A673 (cell line): ENCODE measurements at regions not wholly inside any gene's neighbourhood (a gene's known extent, or its start where the extent isn't known, plus 50 kb on each side); places are given as distances from the start of the nearest gene placed in this dataset.

Experiments used
- CTCF ChIP-seq: fragments of 300-800, 200-600 bp; sonication (generic); conservative IDR thresholded peaks from 2 replicates; pipeline ENCODE4 v1.5.1; 2017; ENCODE audit warnings: low read depth, mild to moderate bottlenecking, antibody characterized with exemption, low read length, moderate library complexity, mixed read lengths
- EZH2 ChIP-seq: fragments of 200-600 bp; sonication (generic); IDR thresholded peaks from 2 replicates; pipeline ENCODE4 v1.6.1; 2017; ENCODE audit warnings: borderline replicate concordance, low read depth, mild to moderate bottlenecking, mixed read lengths, antibody characterized with exemption, low read length; ENCODE audit not compliant: poor library complexity, severe bottlenecking

- TF ChIP-seq CTCF (no peak), EZH2 (no peak)
Measured at GRCh38 chr6:109302176-109302575, 80.1 kb downstream of the CD164 start.
